ENCODE measurements at regions not wholly inside any gene's neighbourhood (a gene's known extent, or its start where the extent isn't known, plus 50 kb on each side); places are given as distances from the start of the nearest gene placed in this dataset.

DNA sequence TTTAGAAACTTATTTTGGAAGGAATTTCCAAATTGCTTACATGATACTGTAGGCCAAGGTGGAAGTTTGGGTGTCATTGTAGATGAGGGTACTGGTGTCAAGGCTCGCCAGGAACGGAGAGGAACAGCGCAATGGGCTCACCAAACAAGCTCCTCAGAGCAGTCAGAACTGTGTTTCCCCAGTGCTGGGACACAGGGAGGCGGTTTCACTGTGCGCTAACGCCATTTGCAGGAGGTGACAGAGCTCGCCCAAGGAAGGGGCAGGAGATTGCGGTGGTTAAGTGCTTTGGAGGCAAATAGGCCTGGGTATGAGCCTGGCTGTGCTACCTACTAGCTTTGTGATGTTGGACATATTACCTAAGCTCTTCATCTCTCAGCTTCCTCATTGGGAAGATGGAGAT lies 57.3 kb downstream of the HHEX start:
- Mint-ChIP-seq H3K36me3 (ENCODE audit: insufficient read depth, unreplicated experiment) (no peaks in the 10 kb centered on the region), H3K27ac (ENCODE audit: unreplicated experiment) (no peak overlapping the region), H3K4me1 (ENCODE audit: low read depth, unreplicated experiment) (no peaks in the 10 kb centered on the region), H3K27me3 (ENCODE audit: unreplicated experiment) (no peaks in the 10 kb centered on the region), H3K9me3 (ENCODE audit: low read depth, unreplicated experiment) (no peaks in the 10 kb centered on the region), H3K4me3 (ENCODE audit: low read depth, unreplicated experiment) (no peak overlapping the region)
- CTCF ChIA-PET = no interaction called here
- BruUV-seq (replicated peaks) = no TSS peak
- TF ChIP-seq CTCF (IDR thresholded peaks at IDR 0.05; ENCODE audit: unreplicated experiment) = no peak
- intact Hi-C loops (cut with micrococcal nuclease; ENCODE audit: unreplicated experiment) = no loop called here
- DNase-seq = no peak

- Mint-ChIP-seq H3K9me3 (ENCODE audit: low read depth, unreplicated experiment) (no peaks in the 10 kb centered on the region), H3K27me3 (ENCODE audit: unreplicated experiment) (no peaks in the 10 kb centered on the region), H3K36me3 (ENCODE audit: insufficient read depth, unreplicated experiment) (no peaks in the 10 kb centered on the region), H3K4me1 (ENCODE audit: low read depth, unreplicated experiment) (no peaks in the 10 kb centered on the region), H3K27ac (ENCODE audit: unreplicated experiment) (no peak overlapping the region), H3K4me3 (ENCODE audit: low read depth, unreplicated experiment) (no peak overlapping the region)
- intact Hi-C loops (cut with micrococcal nuclease; ENCODE audit: unreplicated experiment) = no loop called here
- no peak for DNase-seq
- CTCF ChIA-PET = interaction anchor here (0.6 kb wide), 1 partner anchor 342 kb away, joined by 3 read pairs; no protein-coding TSS in a partner anchor
- no peak for TF ChIP-seq CTCF (IDR thresholded peaks at IDR 0.05; ENCODE audit: unreplicated experiment)
- no TSS peak for BruUV-seq (replicated peaks)
Measured at GRCh38 chr10:92747600-92747999, 57.8 kb downstream of the HHEX start.

DNA sequence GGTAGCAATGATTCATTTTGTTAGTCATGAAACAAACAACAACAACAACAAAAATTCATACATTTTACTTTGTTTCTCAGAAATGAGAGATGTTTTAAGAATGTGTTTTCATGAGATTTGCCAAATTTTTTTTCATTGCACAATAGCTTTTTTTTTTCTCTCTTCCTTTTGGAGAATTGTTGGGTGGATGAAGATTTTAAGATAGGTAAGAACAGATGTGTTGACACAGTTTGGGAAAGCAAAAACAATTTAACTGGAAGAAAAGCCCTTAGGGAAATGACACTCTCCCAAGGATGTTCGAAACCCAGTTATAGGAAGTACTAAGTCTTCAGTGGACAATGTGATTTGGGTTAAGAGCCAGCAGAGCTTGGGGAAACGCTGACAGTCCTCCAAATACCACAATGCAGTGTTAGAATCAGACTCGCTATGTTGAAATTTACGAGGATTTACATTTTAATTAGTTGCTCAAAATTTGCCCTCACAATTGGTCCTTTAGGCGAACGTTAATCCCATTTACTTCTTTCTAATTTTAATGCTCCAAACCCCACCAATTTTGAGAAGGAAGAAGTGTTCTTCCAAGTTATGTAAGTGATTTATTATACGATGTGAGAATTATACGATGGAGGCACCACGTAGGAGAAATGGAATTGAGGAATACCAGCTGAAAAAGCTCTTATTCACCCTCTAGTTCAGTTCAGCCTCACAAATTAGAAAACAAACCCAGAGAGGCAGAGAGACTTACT lies 61.2 kb downstream of the HHEX start:
- Mint-ChIP-seq H3K4me3 (ENCODE audit: low read depth, unreplicated experiment) (no peak overlapping the region), H3K27ac (ENCODE audit: unreplicated experiment) (no peak overlapping the region), H3K4me1 (ENCODE audit: low read depth, unreplicated experiment) (no peaks in the 10 kb centered on the region), H3K27me3 (ENCODE audit: unreplicated experiment) (no peaks in the 10 kb centered on the region), H3K9me3 (ENCODE audit: low read depth, unreplicated experiment) (peaks cover 3% of the 10 kb centered on the region), H3K36me3 (ENCODE audit: insufficient read depth, unreplicated experiment) (no peaks in the 10 kb centered on the region)
- TF ChIP-seq CTCF (IDR thresholded peaks at IDR 0.05; ENCODE audit: unreplicated experiment) = no peak
- intact Hi-C loops (cut with micrococcal nuclease; ENCODE audit: unreplicated experiment) = no loop called here
- CTCF ChIA-PET = no interaction called here
- BruUV-seq (replicated peaks) = no TSS peak
- DNase-seq = no peak

GRCh38 chr10:92751534-92751811 lies 61.7 kb downstream of the HHEX start:
- no TSS peak for BruUV-seq (replicated peaks)
- H3K27ac Mint-ChIP-seq (ENCODE audit: unreplicated experiment) = no peak overlapping the region
- peaks cover 3% of the 10 kb centered on the region for H3K9me3 Mint-ChIP-seq (ENCODE audit: low read depth, unreplicated experiment)

More at GRCh38 chr10:92751534-92751811, 61.7 kb downstream of the HHEX start:
- TF ChIP-seq CTCF (IDR thresholded peaks at IDR 0.05; ENCODE audit: unreplicated experiment) = no peak
- CTCF ChIA-PET = no interaction called here
- no peaks in the 10 kb centered on the region for H3K27me3 Mint-ChIP-seq (ENCODE audit: unreplicated experiment)
- no peaks in the 10 kb centered on the region for H3K36me3 Mint-ChIP-seq (ENCODE audit: insufficient read depth, unreplicated experiment)
- DNase-seq = no peak
- intact Hi-C loops (cut with micrococcal nuclease; ENCODE audit: unreplicated experiment) = no loop called here
- H3K4me1 Mint-ChIP-seq (ENCODE audit: low read depth, unreplicated experiment) = peaks cover under 1% of the 10 kb centered on the region
- no peak overlapping the region for H3K4me3 Mint-ChIP-seq (ENCODE audit: low read depth, unreplicated experiment)
